NOMO-1 treated with dmso at 0.1 percent for 144 hours (cell line): ENCODE measurements at regions not wholly inside any gene's neighbourhood (a gene's known extent, or its start where the extent isn't known, plus 50 kb on each side); places are given as distances from the start of the nearest gene placed in this dataset.
A peak's percentile ranks its signal among the peaks of the same experiment; 100 is the strongest.

Source experiments
- DNase-seq: peaks from one replicate; lab custom pipeline; 2025; ENCODE audit not compliant: unreplicated experiment; lab: John Stamatoyannopoulos, UW

DNA sequence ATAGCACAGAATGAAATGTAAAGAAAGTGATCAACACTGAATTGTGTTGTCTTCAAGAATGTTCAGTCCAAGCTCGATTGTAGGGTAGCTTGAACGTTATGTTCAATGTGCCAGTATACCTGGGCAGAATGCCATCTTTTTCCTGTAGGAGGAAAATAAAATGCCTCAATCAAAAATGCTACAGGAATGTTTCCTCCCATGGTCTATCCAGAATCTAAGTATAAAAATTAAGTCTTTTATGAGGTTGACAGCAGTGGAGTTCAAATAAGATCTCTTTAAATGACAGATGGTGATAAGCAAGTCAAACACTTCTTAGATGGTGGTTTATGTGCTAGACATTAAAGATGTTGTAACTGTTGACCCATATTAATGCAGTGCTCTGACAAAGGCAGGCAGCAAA is 488.6 kb downstream of the CSNK1G3 start:
- DNase-seq, result no peak

DNA sequence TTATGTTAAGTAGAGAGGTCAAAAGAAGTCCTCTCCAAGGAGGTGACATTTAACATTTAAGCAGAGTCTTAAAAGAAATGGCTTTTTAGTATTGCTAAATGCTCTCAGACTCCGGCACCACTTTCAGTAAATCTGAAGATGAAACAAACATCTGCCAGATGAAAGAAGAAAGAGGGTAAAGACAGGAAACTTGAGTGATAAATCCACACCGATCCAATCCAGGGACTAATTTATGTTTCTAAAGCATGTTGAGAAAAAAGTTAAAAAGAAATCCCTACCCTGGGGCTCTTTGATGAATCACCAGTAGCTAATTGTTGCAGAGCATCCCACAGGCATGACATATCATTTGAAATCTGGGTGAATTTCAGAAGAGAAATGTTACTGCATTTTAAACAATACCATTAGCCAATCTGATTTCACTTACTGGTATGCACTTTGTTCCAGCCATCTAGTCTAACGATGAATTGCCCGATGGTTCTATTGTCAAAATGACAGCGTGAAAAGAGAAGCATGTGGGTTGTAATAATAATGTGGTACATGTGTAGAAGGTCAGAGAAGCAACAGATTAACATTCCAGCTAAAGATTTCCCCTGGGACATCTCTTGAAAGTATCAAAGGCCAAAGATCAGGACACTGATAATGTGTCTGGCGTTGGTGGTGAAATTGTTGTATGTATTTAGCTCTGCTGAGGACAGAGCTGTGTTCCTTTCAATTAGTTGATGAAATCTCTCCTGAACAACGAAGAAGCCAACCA is 485.7 kb downstream of the CSNK1G3 start:
- DNase-seq, result no peak

DNA sequence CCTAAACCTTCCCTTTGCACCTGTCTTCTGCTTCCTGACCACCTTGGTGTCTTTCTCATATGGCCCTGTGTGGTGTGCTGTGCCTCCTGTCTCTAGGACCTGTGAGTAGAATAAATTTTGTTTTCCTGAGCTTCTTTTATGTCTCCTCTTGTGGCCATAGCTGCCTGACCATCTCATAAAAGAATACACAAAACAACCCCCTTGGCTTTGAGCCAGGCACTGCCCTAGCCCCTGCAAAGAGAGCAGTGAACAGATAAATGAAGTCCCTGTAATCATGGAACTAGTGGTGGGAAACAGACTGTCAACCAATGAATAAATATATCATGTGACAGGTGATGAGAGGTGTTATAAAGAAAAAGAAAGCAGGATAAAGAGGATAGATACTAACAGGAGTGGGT is 485.1 kb downstream of the CSNK1G3 start:
- no peak for DNase-seq

DNA sequence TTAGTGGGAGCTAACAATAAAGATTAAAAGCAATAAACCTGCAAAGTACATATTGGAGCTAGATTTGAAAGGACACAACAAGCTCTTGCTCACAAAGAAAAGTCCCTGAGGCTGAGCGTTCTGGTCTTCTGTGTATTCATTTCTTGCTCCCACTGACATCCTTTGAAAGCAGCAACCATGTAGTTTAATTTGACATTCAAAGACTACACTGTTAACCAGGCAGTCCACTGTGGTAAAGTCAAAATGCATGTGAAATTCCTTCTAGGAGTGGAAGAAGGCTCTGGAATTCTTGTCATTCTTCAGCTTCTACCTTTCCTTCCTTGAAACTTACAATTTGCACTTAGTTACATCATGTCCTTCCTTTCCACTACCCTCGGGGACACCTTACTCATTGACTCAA is 480.7 kb downstream of the CSNK1G3 start:
- no peak for DNase-seq

DNA sequence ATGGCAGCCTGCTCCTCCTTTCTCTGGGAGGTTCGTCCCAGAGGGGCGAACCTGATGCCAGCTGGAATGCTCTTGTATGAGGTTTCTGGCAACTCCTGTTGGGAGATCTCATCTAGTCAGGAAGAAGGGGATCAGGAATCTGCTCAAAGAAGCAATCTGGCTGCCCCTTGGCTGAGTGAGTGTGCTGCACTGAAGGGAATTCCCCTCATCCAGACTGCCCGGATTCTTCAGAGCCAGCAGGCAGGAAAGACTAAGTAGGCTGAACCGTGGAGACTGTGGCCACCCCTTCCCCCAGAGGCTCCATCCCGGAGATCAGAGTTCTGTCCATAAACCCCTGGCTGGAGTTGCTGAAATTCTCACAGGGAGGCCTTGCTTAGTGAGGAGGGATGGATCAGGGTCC is 476.0 kb downstream of the CSNK1G3 start:
- DNase-seq, result no peak

DNA sequence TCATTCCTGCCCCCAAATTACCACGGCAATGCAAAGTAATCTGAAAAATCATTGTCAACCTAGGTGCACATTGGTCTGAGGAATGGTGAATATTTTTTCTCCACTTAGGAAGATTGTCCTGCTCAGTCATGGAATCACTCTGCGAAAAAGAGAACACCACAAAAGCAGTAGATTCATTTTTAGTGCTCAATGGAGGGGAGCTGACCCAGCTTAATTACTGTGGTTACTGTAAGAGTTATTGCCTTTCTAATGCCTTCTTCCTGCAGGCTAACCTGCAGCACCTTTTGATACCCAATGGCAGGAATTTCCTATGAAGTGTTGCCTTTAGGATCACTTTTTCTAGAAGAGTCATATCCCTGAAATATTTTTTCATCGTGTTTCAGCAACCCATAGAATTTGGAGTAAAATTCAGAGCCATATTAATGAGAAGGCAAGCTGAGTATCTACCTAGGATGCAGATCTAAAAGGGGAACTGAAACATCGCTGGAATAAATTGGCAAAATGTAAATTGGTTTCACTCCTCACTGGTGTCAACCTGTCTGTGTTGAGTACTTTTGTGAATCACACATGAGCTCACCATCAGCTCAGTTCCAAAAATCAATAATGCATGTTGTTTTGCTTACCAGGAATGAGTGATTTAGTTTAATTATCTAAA is 464.5 kb downstream of the CSNK1G3 start:
- DNase-seq, result peak; percentile 50

DNA sequence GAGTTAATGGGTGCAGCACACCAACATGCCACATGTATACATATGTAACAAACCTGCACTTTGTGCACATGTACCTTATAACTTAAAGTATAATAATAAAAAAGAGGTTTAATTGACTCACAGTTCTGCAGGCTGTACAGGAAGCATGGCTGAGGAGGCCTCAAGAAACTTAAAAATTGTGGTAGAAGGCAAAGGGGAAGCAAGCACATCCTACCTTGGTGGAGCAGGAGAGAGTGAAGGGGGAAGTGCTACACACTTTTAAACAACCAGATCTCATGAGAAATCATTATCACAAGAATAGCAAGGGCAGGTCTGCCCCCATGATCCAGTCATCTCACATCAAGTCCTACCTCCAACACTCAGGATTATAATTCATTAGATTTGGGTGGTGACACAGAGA is 463.5 kb downstream of the CSNK1G3 start:
- peak; percentile 58 for DNase-seq

DNA sequence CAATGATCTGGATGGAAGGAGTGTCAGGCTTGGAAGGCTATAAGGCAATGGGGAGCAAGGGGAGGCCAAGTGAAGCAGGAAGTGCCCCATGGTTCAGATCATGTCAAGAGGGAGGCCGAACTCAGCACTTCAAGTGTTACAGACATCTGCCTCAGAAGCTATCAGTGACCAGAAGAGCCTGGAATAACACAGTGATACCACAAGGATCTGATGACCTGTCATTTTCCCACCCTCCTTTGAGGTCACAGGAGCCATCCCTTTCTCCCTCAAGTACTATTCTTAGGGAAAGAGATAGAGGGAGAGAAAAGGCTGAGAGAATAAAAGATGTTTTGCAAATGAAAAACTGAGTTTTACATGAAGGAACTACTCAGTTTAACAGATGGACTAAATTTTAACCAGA is 454.8 kb downstream of the CSNK1G3 start:
- no peak for DNase-seq

DNA sequence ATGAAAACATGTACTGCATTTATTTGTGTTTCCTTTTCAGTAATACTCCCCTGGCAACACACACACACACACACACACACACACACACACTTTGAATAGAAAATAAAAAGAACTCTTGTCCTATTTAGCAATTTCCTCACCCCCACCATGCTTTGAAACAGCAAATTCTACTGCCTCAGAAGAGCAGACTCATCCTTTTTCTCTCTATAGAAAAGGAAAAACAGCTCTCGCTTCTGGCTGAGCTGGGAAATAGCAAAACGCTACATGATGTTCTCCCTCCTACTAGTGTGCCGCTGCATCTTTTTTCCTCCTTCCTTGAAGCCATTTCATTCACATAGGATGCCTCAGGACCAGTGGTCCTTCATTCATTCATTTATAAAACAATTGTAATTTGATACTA is 453.6 kb downstream of the CSNK1G3 start:
- DNase-seq, result no peak

DNA sequence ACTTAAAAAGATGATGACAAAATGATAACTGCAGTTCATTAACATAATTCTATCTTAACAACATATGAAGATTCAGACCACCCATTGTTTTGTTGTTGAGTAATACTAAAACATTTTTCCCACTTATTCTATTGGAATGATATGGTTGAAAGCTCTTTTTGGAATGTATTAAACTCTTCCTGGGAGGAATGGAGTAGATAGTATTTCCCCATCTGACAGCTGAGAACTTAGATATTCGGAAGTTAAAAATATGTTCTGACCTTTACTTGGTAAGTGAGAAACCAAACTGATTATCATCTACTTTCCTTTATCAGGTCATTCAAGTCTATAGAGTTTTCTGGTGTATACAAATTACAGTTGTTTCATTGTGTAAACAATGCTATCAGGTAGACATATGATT is 452.9 kb downstream of the CSNK1G3 start:
- DNase-seq, result no peak

DNA sequence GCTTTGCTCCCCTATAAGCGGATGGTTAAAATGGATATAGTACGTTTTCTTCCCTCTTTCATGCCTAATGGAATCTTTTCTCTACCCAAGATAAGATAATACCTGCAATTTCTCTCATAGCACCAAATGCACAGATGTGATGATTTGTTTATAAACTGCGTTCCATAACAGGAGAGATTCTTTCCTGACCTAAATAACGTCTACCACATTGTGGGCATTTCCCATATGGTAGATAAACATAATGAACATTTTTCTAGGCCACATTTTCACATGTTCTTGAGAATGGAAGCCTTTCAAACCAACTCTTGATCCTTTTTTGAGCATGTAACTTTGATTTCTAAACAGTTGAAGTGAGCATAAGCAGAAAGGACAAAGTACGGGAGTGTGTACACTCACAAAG is 448.5 kb downstream of the CSNK1G3 start:
- DNase-seq, result no peak

DNA sequence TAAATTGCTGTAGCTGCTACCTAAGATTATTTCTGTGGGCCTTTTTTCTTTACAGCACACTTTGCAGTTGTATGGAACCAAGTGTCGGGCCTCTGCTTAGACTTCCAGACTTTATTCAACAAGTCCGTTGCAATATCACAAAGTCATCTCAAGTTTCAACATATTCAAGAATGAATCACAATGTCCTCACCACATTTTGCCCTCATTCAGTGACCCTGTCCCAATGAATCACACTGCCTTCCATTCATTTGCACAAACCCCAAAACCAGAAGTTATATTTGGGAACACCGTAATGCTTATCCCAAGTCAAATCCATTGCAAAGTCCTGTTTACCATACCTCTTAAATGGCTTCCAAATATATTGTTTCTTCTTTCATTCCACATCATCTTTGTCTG is 439.6 kb downstream of the CSNK1G3 start:
- no peak for DNase-seq

DNA sequence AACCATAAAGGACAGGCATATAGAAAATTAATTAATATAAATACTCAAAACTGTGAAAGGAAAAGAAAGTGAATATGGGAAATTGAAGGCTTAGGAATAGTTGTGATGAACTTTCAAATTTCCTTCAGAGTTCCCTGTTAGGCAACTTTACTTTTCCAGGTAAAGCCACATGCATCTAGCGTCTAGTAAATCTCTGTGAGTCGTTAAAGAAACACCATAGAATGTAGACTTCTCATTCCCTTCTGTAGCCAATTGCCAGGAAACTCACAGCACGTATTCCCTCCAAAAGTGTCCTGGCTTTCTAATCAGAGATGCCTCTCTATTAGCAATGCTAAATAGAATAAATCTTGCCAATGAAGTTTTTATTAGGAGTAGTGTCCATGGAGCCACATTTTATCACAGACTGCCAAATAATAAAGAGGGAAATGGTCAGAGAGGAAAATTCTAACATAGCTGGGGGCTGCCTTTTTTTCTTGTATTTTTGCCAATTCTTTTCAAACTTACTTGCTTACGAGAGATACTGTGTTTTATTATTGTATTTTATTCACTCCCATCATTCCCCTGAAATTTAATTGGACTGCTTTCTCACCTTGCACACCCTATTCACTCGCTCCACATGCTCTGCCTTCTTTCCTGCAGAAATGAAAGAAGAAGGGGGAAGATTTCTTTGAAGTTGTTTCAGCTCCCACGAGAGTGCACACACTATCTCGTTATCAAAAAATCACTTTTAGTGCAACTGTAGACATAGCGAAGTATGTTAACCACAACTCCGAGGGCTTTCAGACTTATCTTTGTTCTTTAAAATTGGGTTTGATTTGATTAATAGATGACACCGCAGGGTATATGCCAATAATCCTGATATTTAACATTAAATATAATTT is 439.0 kb downstream of the CSNK1G3 start:
- DNase-seq, result no peak

DNA sequence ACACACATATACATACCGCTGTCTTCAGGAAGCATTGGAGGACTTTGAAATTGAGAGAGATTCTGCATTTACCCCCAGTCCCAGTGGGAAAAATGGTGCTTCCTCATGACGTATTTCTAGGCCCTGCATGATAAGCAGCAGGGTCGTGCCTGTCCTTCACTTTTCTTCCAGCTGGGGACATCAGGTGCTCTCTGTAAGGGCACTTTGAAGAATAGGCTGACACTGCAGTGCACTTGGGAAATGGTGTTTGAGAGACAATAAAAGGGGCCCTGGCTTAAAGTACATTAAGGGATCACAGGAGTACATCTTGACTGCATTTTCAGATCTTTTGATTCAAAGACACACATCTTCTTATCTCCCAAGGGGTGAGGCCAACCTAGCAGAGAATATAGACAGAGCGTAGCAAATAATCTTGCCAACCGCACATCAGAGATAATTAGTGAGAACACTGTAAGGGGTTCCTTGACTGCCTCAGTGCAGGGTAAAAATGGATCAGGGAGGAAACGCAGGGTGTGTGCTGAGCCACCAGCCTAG is 437.9 kb downstream of the CSNK1G3 start:
- no peak for DNase-seq

DNA sequence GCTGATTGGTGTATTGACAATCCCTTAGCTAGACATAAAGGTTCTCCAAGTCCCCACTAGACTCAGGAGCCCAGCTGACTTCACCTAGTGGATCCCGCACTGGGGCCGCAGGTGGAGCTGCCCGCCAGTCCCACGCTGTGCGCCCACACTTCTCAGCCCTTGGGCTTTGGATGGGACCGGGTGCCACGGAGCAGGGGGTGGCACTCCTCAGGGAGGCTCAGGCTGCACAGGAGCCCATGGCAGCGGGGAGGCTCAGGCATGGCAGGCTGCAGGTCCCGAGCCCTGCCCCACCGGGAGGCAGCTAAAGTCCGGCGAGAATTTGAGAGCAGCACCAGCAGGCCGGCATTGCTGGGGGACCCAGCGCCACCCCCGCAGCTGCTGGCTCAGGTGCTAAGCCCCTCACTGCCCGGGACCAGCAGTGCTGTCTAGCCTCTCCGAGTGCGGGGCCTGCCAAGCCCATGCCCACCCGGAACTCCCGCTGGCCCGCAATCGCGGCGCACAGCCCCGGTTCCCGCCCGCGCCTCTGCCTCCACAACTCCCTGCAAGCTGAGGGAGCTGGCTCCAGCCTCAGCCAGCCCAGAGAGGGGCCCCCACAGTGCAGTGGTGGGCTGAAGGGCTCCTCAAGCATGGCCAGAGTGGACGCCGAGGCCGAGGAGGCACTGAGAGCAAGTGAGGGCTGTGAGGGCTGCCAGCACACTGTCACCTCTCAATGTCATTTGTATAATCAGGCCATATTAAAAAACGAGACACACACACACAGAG is 437.2 kb downstream of the CSNK1G3 start:
- no peak for DNase-seq

DNA sequence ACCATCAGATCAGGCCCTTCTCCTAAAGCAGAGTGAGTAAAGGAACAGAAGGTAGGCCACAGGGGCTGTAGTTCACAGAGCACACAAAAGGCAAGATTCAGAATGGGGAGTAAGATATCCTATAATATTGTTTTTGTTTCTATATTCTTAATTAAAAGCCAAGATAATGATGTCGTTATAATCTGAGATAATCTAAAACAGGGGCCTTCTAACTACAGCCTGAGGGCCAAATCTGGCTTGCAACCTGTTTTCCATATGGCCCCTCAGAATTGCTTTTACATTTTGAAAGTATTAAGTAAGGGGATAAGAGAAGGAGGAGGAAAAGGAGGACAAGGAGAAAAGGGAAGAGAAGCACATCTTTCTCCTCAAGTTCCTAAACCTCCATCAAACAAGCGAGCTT is 435.8 kb downstream of the CSNK1G3 start:
- DNase-seq, result no peak

DNA sequence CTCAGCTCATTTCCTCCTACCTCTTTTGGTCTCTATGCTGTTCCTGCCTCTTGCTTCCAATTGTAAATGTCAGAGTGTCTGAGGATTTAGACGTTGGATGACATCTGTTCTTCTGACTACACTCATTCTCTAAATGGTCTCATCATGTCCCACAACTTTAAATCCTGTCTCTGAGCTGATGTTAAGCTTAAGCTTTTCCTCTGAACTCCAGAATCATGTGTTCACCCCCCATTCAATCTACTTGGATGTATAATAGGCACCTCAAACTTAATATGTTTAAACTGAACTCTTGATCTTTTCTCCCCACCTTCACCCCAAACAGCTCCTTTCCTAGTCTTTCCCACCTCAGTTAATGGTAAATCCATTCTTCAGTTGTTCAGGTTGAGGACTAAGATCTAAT is 433.6 kb downstream of the CSNK1G3 start:
- DNase-seq, result no peak

DNA sequence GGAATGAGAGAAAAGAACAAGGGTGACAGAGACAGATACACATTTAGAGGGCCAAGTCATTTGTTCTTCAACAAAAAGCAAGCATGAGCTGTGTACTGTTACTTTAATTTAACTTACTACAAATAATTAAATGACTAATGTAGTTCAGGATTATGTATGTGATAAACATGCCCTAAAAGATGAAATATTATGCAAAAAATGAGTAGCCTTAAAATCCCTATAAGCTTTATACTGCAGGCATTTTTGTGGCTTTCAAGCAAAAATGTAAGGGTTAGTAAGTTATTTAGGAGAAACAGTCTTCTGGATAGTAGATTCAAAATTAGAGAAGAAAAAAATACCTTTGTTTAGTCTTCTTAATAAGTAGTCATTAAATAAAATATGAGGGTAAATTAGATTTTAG is 431.2 kb downstream of the CSNK1G3 start:
- DNase-seq, result no peak

DNA sequence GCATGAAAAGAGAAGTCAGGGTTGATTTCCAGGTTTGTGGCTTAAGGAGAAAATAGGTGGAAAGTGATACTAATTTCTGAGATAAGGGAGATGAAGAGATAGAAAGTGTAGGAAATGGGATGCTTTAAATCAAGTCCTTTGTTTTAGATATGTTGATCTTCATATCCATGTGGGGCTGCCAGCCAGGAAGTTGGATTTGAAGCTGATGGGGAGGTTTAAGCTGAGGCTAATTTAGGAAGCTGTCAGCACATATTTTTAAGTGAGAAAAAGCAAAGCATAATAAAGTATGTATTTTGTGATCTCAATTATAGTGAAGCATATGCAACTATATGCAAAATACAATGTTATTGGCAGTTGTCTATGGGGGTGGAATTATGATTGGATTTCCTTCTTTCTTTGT is 428.4 kb downstream of the CSNK1G3 start:
- DNase-seq, result no peak

DNA sequence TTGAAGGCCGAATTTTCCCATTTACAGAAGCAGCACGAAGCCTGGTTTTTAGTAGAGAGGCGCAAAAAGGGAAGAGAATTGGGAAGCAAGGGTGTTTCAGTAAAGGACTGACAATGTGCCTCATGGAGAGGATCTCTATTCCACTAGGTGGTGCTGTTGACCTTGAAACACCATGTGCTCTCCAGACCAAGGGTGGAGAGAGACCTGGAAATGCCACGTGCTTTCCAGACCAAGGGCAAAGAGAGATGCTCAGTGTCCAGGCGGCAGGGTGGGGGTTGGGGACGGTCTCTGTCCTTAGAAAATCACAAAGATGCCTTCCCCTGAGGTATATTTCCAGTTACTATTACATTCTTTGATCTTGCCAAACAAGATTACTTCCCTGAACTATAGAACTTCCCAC is 425.3 kb downstream of the CSNK1G3 start:
- peak; percentile 20 for DNase-seq

DNA sequence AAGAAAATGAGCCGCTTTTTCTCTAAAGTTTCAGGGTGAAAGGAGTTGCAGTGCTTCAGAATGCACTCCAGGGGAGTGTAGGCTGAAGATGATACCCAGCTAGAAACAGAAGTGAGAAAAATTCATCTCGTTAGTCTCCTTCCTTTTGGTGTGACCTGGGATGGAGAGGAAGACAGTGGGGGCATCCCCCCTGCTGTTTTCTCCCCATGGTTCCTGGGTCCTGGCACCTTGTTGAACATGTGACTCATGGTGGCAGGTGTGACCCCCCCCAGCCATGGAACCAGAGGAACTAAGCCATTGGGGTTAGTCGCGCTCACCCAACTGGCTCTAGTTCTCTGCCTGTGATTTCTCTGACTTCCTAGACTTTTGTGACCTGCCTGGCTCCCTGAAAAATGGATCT is 424.6 kb downstream of the CSNK1G3 start:
- DNase-seq, result no peak
